Ascending aorta (tissue), 2 donors: ENCODE measurements at regions not wholly inside any gene's neighbourhood (a gene's known extent, or its start where the extent isn't known, plus 50 kb on each side); places are given as distances from the start of the nearest gene placed in this dataset.
"Not testable (repeated sequence)": the region's sequence is repeated elsewhere in the genome, so short reads cannot be mapped to it uniquely, and the experiment has no call there.

Source experiments
- DNase-seq, 2 donors: peaks; one replicate each; pipeline ENCODE4 v3.0.0-alpha.2; 2019; ENCODE audit warnings: low spot score in 2 of 2
- H3K27ac ChIP-seq, 2 donors: fragments of 200-600 bp; sonication (generic); one replicate each; pipeline ENCODE4 v1.5.1; 2016 to 2017; ENCODE audit warnings: mild to moderate bottlenecking in 1 of 2
- H3K27me3 ChIP-seq: fragments of 200-600 bp; sonication (generic); one replicate; pipeline ENCODE4 v1.5.1; 2017
- H3K36me3 ChIP-seq, 2 donors: fragments of 200-600 bp; sonication (generic); one replicate each; pipeline ENCODE4 v1.5.1; 2016
- H3K4me1 ChIP-seq, 2 donors: fragments of 200-600 bp; sonication (generic); one replicate each; pipeline ENCODE4 v1.5.1; 2016 to 2017; ENCODE audit warnings: mild to moderate bottlenecking in 1 of 2
- H3K4me3 ChIP-seq, 2 donors: fragments of 200-600 bp; sonication (generic); one replicate each; pipeline ENCODE4 v1.5.1; 2016 to 2017; ENCODE audit warnings: mild to moderate bottlenecking in 1 of 2
- H3K9me3 ChIP-seq, 2 donors: fragments of 200-600 bp; sonication (generic); one replicate each; pipeline ENCODE4 v1.5.1; 2016
- CTCF ChIP-seq, 3 experiments: fragments of 200-600 bp in 2 of 3; fragments of 450-650 bp in 1 of 3; sonication (generic) in 2 of 3; IDR thresholded peaks; one replicate each; pipeline ENCODE4 v1.5.1; 2016 to 2019; ENCODE audit warnings: antibody characterized with exemption in 3 of 3, mild to moderate bottlenecking in 1 of 3, moderate library complexity in 1 of 3
- intact Hi-C: fragments of 100-400 bp; cut with DNase I; formaldehyde crosslinking; loops from one replicate; pipeline ENCODE4 v1.15.1; 2023

- TF ChIP-seq CTCF (IDR thresholded peaks at IDR 0.05) = no peak
- no peaks in the 10 kb centered on the region for H3K9me3 ChIP-seq
- no peak overlapping the region for H3K27ac ChIP-seq
- H3K4me3 ChIP-seq = no peak overlapping the region
- intact Hi-C loops = no loop called here
- H3K4me1 ChIP-seq = no peaks in the 10 kb centered on the region
- no peaks in the 10 kb centered on the region for H3K27me3 ChIP-seq
- H3K36me3 ChIP-seq = no peaks in the 10 kb centered on the region
- no peak for DNase-seq
Observed at GRCh38 chr5:93941897-93942296, 200.5 kb upstream of the POU5F2 start.

- not testable (repeated sequence) for H3K36me3 ChIP-seq
Observed at GRCh38 chr5:93933269-93933668, 191.9 kb upstream of the POU5F2 start.

GRCh38 chr5:93930098-93930497 is 188.7 kb upstream of the POU5F2 start:
- Histone ChIP-seq H3K4me1 (no peaks in the 10 kb centered on the region), H3K4me3 (no peak overlapping the region), H3K36me3 (no peaks in the 10 kb centered on the region), H3K9me3 (no peaks in the 10 kb centered on the region), H3K27ac (no peak overlapping the region), H3K27me3 (no peaks in the 10 kb centered on the region)
- no peak for TF ChIP-seq CTCF (IDR thresholded peaks at IDR 0.05)
- no peak for DNase-seq
- intact Hi-C loops = no loop called here

More at GRCh38 chr5:93933269-93933668, 191.9 kb upstream of the POU5F2 start:
- H3K9me3 ChIP-seq, H3K4me3 ChIP-seq, H3K27ac ChIP-seq, DNase-seq, H3K4me1 ChIP-seq, intact Hi-C loops, H3K27me3 ChIP-seq: not testable (repeated sequence)

- no peak overlapping the region for H3K27ac ChIP-seq
- intact Hi-C loops = no loop called here
- no peak overlapping the region for H3K4me3 ChIP-seq
- DNase-seq = no peak
- H3K4me1 ChIP-seq = no peaks in the 10 kb centered on the region
- no peaks in the 10 kb centered on the region for H3K36me3 ChIP-seq
- TF ChIP-seq CTCF (IDR thresholded peaks at IDR 0.05) = no peak
- no peaks in the 10 kb centered on the region for H3K9me3 ChIP-seq
- H3K27me3 ChIP-seq = no peaks in the 10 kb centered on the region
Observed at GRCh38 chr5:93929131-93929530, 187.7 kb upstream of the POU5F2 start.

GRCh38 chr5:93926831-93927620 is 185.6 kb upstream of the POU5F2 start:
- no peak for TF ChIP-seq CTCF (IDR thresholded peaks at IDR 0.05)
- H3K9me3 ChIP-seq = no peaks in the 10 kb centered on the region
- no peak overlapping the region for H3K4me3 ChIP-seq
- no peak for DNase-seq
- intact Hi-C loops = no loop called here
- no peaks in the 10 kb centered on the region for H3K4me1 ChIP-seq
- no peak overlapping the region for H3K27ac ChIP-seq
- no peaks in the 10 kb centered on the region for H3K27me3 ChIP-seq
- H3K36me3 ChIP-seq = no peaks in the 10 kb centered on the region

- no peak for TF ChIP-seq CTCF (IDR thresholded peaks at IDR 0.05)
- no peak overlapping the region for H3K27ac ChIP-seq
- no peak for DNase-seq
Observed at GRCh38 chr5:93925321-93925720, 183.9 kb upstream of the POU5F2 start.

More at GRCh38 chr5:93925321-93925720, 183.9 kb upstream of the POU5F2 start:
- intact Hi-C loops = no loop called here
- Histone ChIP-seq H3K36me3 (no peaks in the 10 kb centered on the region), H3K4me3 (no peak overlapping the region), H3K27me3 (no peaks in the 10 kb centered on the region), H3K9me3 (no peaks in the 10 kb centered on the region), H3K4me1 (no peaks in the 10 kb centered on the region)
